ENCODE measurements at regions not wholly inside any gene's neighbourhood (a gene's known extent, or its start where the extent isn't known, plus 50 kb on each side); places are given as distances from the start of the nearest gene placed in this dataset.
"Not testable (repeated sequence)": the region's sequence is repeated elsewhere in the genome, so short reads cannot be mapped to it uniquely, and the experiment has no call there.

DNA sequence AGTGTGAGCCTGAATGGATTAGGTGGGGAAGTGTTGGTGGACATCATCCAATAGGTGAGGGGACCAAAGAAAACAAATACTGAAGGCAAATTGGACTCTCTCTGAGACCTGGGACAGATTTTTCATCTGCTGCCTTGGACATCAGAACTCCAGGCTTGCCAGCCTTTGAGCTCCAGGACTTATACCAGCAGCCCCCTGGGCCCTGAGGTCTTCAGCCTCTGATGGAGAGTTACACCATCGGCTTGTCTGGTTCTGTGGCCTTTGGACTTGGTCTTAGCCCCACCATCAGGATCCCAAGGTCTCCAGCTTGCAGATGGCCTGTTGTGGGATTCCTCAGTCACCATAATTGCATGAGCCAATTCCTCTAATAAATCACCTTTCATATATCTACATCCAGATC is 80.8 kb upstream of the SLC8A3 start:
- DNase-seq, result no peak

- DNase-seq, result no peak
Observed at GRCh38 chr14:70268760-70269159, 80.0 kb upstream of the SLC8A3 start.

GRCh38 chr14:70266157-70266556 is 77.4 kb upstream of the SLC8A3 start:
- no peak for DNase-seq

DNA sequence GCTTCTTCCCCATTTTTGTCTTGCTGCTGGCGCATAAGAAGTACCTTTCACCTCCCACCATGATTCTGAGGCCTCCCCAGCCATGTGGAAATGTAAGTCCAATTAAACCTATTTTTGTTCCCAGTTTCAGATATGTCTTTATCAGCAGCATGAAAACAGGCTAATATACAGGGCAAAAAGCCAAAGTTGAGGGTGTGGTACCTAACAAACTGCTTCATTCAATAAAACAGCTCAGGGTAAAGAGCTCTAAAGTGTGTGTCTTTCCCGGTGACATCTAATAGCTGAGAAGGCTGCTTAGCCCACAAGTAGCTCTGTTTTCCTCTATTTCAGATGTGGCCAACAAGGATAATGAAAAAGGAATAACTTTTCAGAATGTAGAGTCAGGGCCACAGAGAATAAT is 76.7 kb upstream of the SLC8A3 start:
- DNase-seq, result no peak

GRCh38 chr14:70259420-70259819 is 70.7 kb upstream of the SLC8A3 start:
- no peak for DNase-seq

DNA sequence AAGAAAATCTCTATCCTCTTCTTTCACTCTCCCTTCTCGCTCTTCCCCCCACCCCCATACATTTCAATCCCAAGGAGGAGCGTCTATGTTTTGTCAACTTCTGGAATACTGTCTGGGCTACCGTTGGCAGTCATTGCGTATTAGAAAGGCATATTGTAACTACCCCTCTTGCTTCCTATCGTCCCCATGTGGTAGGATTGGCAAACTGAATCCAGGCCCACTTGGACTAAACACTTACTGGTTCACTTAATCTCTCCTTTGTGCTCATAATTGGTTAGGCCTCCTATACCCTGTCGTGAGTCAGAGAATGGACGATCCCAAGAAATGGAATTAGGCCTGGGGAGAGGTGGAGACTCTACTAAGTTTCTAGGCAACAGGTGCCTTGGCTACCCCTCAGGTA is 68.8 kb upstream of the SLC8A3 start:
- peak; percentile 33 to 44 (median 44) for DNase-seq

DNA sequence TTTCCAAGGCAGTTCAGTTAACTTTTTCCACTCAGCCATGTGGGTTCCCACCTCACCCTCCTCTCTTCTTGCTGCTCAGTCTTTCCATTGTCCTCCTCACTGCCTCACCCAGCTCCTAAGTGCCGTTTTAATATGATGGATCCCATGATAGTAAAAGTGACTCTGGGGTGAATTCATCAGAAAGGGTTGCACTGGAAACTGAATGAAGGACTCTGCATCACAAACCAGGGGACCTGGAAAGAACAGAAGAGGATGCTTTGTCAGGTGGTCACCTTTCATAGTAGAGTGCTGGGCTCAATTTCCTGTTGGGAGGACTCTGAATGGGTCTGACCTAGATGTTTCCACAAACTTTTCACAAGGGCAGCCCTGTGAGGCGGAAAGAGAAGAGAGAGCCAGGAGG is 67.8 kb upstream of the SLC8A3 start:
- no peak for DNase-seq

DNA sequence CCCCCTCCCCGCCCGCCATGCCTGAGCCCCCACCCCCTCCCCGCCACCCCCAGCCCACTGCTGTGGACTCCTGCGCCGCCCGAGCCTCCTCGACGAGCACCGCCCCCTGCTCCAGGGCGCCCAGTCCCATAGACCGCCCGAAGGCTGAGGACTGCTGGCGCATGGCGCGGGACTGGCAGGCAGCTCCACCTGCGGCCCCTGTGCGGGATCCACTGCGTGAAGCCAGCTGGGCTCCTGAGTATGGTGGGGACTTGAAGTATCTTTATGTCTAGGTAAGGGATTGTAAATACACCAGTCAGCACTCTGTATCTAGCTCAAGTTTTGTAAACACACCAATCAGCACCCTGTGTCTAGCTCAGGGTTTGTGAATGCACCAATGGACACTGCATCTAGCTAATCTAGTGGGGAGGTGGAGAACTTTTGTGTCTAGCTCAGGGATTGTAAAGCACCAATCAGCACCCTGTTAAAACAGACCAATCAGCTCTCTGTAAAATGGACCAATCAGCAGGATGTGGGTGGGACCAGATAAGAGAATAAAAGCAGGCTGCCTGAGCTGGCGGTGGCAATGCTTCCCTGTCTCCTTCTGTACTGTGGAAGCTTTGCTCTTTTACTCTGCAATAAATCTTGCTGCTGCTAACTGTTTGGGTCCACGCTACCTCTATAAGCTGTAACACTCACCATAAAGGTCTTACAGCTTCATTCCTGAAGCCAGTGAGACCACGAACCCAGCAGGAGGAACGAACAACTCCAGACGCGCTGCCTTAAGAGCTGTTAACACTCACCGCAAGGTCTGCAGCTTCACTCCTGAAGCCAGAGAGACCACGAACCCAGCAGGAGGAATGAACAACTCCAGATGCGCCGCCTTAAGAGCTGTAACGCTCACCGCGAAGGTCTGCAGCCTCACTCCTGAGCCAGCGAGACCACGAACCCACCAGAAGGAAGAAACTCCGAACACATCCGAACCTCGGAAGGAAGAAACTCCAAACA is 66.6 kb upstream of the SLC8A3 start:
- DNase-seq, result peak in 1 of 3 donors; percentile 4

DNA sequence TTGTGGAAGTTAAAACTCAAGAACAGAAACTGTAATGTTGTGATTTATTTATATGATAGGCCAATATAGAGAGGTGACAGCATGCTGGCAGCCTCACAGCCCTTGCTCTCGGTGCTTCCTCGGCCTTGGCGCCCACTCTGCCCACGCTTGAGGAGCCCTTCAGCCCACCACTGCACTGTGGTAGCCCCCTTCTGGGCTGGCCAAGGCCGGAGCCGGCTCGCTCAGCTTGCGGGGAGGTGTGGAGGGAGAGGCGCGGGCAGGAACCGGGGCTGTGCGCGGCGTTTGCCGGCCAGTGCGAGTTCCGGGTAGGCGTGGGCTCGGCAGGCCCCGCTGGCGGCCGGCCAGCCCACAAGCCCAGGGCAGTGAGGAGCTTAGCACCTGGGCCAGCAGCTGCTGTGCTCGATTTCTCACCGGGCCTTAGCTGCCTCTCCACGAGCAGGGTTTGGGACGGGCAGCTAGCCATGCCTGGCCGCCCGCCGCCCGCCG is 65.8 kb upstream of the SLC8A3 start:
- peak; percentile 38 to 71 (median 43) for DNase-seq

GRCh38 chr14:70253547-70253946 is 64.8 kb upstream of the SLC8A3 start:
- DNase-seq, result not testable (repeated sequence)

- no peak for DNase-seq
Observed at GRCh38 chr14:70245026-70245425, 56.3 kb upstream of the SLC8A3 start.

DNA sequence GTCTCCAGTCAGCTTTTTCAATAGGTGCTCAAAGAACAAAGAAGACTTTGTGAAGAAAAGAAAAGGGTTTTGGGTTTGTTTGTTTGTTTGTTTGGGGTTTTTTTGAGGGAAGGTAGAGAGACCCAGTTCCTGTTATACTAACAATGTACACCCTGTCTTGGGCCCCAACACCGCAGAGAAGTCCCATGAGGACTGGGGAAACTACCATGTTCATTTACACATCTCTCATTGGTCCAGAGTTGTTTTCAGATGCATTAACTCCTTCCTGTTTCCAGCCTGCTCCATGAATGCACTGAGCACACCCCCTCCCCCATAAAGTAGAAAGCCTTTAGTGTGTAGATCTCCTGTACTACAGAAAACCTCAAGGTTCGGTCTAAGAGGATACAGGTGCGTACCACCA is 51.1 kb upstream of the SLC8A3 start:
- DNase-seq, result no peak

- not testable (repeated sequence) for DNase-seq
Observed at GRCh38 chr14:70238635-70239034, 49.9 kb upstream of the SLC8A3 start.

All from suppressor macrophage treated with lipopolysaccharide for 1 hour (primary cell).